HG03139 (cell line): ENCODE measurements at regions not wholly inside any gene's neighbourhood (a gene's known extent, or its start where the extent isn't known, plus 50 kb on each side); places are given as distances from the start of the nearest gene placed in this dataset.

Experiments used
- ATAC-seq: cut with Tn5 transposase; IDR thresholded peaks from one replicate; pipeline ENCODE4 v1.9.1; 2021; ENCODE audit not compliant: unreplicated experiment

GRCh38 chr1:38097284-38097898, 50.8 kb upstream of the POU3F1 start:
- no peak for ATAC-seq
